Omental fat pad (tissue), 3 donors: ENCODE measurements at regions not wholly inside any gene's neighbourhood (a gene's known extent, or its start where the extent isn't known, plus 50 kb on each side); places are given as distances from the start of the nearest gene placed in this dataset.

Experiments
- ATAC-seq: fragments of 150-250 bp; one replicate; pipeline ENCODE4 v1.9.1; 2016; ENCODE audit warnings: mild to moderate bottlenecking, moderate library complexity; ENCODE audit not compliant: low FRiP score
- DNase-seq: peaks from one replicate; pipeline ENCODE4 v3.0.0-alpha.2; 2019; ENCODE audit warnings: low spot score
- TF ChIP-seq, protein P1 (sequence below), 3 donors: fragments of 450-650 bp; IDR thresholded peaks; one replicate each; pipeline ENCODE4 v1.5.1; 2016 to 2017; ENCODE audit warnings: antibody characterized with exemption in 3 of 3, mild to moderate bottlenecking in 3 of 3, moderate library complexity in 2 of 3

- DNase-seq (no peak), ATAC-seq (no peak)
- TF ChIP-seq, protein P1, sequence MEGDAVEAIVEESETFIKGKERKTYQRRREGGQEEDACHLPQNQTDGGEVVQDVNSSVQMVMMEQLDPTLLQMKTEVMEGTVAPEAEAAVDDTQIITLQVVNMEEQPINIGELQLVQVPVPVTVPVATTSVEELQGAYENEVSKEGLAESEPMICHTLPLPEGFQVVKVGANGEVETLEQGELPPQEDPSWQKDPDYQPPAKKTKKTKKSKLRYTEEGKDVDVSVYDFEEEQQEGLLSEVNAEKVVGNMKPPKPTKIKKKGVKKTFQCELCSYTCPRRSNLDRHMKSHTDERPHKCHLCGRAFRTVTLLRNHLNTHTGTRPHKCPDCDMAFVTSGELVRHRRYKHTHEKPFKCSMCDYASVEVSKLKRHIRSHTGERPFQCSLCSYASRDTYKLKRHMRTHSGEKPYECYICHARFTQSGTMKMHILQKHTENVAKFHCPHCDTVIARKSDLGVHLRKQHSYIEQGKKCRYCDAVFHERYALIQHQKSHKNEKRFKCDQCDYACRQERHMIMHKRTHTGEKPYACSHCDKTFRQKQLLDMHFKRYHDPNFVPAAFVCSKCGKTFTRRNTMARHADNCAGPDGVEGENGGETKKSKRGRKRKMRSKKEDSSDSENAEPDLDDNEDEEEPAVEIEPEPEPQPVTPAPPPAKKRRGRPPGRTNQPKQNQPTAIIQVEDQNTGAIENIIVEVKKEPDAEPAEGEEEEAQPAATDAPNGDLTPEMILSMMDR (IDR thresholded peaks at IDR 0.05), result no peak
Observed at GRCh38 chr10:29199941-29200679, 88.8 kb upstream of the LYZL1 start.

DNA sequence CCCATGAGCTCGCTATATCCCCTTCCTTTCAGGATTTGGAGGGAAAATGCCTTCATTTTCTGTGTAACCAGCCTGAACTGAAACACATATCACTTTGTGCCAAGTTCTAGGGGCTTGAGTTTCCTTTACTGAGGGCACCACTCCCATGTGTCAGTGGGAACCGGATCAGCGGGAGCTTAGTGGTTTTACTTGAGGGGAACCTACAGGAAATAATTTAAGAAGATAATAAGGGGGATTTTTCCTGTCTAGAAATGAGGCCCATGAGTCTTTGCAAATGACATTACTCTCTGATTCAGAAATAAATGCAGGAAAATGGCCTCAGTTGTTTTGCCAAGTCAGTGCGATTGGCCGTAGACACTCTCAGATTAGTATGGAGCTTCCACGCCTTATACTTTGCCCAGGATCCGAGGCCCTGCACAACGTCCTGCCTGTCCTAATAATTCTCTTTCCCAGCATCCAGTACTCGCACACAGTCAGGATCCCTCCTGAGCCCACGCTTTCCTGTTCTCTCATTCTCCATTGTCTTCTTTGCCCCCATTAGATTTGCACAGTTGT lies 86.4 kb upstream of the LYZL1 start:
- DNase-seq (no peak), ATAC-seq (no peak)
- TF ChIP-seq, protein P1 (IDR thresholded peaks at IDR 0.05), result no peak

DNA sequence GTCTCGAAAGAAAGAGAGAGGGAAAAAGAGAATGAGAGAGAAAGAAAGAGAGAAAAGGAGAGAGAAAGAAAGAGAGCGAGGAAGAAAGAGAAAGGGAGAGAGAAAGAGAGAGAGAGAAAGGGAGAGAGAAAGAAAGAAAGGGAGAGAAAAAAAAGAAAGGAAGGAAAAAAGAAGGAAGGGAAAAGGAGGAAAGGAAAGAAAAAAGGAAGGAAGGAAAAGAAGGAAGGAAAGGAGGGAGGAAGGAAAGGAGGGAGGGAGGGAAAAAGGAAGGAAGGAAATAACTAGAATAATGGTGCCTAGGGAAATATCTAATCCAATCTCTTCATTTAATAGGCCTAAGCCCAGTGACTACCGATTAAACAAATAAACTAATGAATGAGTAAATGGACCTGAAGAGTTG lies 85.4 kb upstream of the LYZL1 start:
- TF ChIP-seq, protein P1 (IDR thresholded peaks at IDR 0.05), result no peak
- DNase-seq (no peak), ATAC-seq (no peak)

DNA sequence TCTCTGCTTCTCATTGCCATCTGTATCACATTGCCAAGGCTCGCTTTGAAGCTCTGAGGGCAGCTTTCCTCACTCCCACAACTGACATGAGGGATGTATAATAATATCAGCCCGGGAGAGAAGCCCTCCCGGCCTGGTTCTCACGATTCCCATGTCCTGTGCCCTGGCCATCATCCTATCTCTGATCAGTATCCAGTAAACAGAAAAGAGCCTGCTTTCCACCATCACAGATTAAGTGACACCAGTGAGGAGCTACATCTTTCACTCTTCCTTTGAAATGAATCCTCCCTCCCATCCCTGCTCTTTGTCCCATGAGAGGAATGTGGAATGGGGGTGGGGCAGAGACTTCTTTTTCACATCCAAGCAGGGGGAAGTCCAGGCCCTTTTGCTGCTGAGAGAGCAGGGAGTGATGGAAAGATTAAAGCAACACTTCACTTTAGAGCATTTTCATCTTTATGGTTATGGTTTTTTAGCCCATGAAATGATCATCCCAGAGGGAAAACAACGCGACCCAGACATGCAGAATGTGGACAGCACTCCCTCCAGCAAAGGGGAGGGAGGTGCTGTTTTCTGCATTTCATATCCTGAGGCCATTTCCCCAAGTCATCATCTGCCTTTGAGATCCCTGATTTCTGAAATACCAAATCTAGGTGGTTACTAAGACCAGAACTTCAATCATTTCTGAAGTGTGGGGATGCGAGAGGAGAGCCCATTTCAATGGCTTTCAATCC lies 84.6 kb upstream of the LYZL1 start:
- no peak for DNase-seq
- no peak for ATAC-seq
- TF ChIP-seq, protein P1 (IDR thresholded peaks at IDR 0.05), result no peak

- TF ChIP-seq, protein P1 (IDR thresholded peaks at IDR 0.05), result no peak
- no peak for DNase-seq
- no peak for ATAC-seq
Observed at GRCh38 chr10:29205787-29206186, 83.1 kb upstream of the LYZL1 start.

- TF ChIP-seq, protein P1 (IDR thresholded peaks at IDR 0.05), result no peak
- DNase-seq, result no peak
- no peak for ATAC-seq
Observed at GRCh38 chr10:29208845-29209244, 80.0 kb upstream of the LYZL1 start.
